Activated naive CD8-positive, alpha-beta T cell treated with anti-CD3 and anti-CD28 coated beads, Interleukin-2, amount 10 ng/mL, durations not matched to agents 7 days and 5 days (primary cell): ENCODE measurements at regions not wholly inside any gene's neighbourhood (a gene's known extent, or its start where the extent isn't known, plus 50 kb on each side); places are given as distances from the start of the nearest gene placed in this dataset.

Experiments used
- ATAC-seq: fragments of 150-1000 bp; cut with Tn5 transposase; one replicate; pipeline ENCODE4 v1.10.0; 2021; ENCODE audit warnings: low read depth, moderate library complexity
- POLR2A ChIA-PET: fragments of 350-600 bp; sonication (Branson Sonifier 250); formaldehyde crosslinking; loops from one replicate; lab custom pipeline; 2021; ENCODE audit warnings: antibody characterized with exemption; lab: Charles Lee
- DNase-seq: peaks from one replicate; pipeline ENCODE4 v3.0.0; 2021
- H3K27ac Mint-ChIP-seq: one replicate; pipeline ENCODE4 v1.8.0; 2022; ENCODE audit warnings: mild to moderate bottlenecking, mixed read lengths
- H3K27me3 Mint-ChIP-seq: one replicate; pipeline ENCODE4 v1.8.0; 2022; ENCODE audit warnings: mild to moderate bottlenecking, moderate library complexity, mixed read lengths
- H3K36me3 Mint-ChIP-seq: one replicate; pipeline ENCODE4 v1.8.0; 2021; ENCODE audit warnings: mild to moderate bottlenecking, mixed read lengths
- H3K4me1 Mint-ChIP-seq: one replicate; pipeline ENCODE4 v1.8.0; 2021; ENCODE audit warnings: mixed read lengths
- H3K4me3 Mint-ChIP-seq: one replicate; pipeline ENCODE4 v1.8.0; 2022; ENCODE audit warnings: mild to moderate bottlenecking, moderate library complexity, mixed read lengths
- H3K9me3 Mint-ChIP-seq: one replicate; pipeline ENCODE4 v1.8.0; 2021; ENCODE audit warnings: mixed read lengths

GRCh38 chr2:51212374-51212773, 180.4 kb upstream of the NRXN1 start:
- no peak for ATAC-seq
- no peak for DNase-seq
- Mint-ChIP-seq H3K27ac (no peak overlapping the region), H3K36me3 (no peaks in the 10 kb centered on the region), H3K27me3 (no peaks in the 10 kb centered on the region), H3K9me3 (no peaks in the 10 kb centered on the region), H3K4me1 (no peaks in the 10 kb centered on the region), H3K4me3 (no peak overlapping the region)
- POLR2A ChIA-PET = no interaction called here

GRCh38 chr2:51208521-51208920, 176.6 kb upstream of the NRXN1 start:
- DNase-seq (no peak), ATAC-seq (no peak)
- no peaks in the 10 kb centered on the region for H3K9me3 Mint-ChIP-seq
- no peak overlapping the region for H3K4me3 Mint-ChIP-seq
- H3K4me1 Mint-ChIP-seq = no peaks in the 10 kb centered on the region
- H3K27ac Mint-ChIP-seq = no peak overlapping the region
- no peaks in the 10 kb centered on the region for H3K27me3 Mint-ChIP-seq
- POLR2A ChIA-PET = no interaction called here
- H3K36me3 Mint-ChIP-seq = no peaks in the 10 kb centered on the region

- DNase-seq (no peak), ATAC-seq (no peak)
Measured at GRCh38 chr2:51201295-51201694, 169.4 kb upstream of the NRXN1 start.

GRCh38 chr2:51194656-51195055, 162.7 kb upstream of the NRXN1 start:
- Mint-ChIP-seq H3K4me1 (no peaks in the 10 kb centered on the region), H3K27me3 (no peaks in the 10 kb centered on the region), H3K4me3 (no peak overlapping the region), H3K36me3 (no peaks in the 10 kb centered on the region), H3K9me3 (peaks cover 9% of the 10 kb centered on the region), H3K27ac (no peak overlapping the region)
- ATAC-seq = no peak
- POLR2A ChIA-PET = no interaction called here
- DNase-seq = no peak

More at GRCh38 chr2:51201295-51201694, 169.4 kb upstream of the NRXN1 start:
- Mint-ChIP-seq H3K9me3 (peaks cover 1% of the 10 kb centered on the region), H3K36me3 (no peaks in the 10 kb centered on the region), H3K4me3 (no peak overlapping the region), H3K27ac (no peak overlapping the region), H3K4me1 (no peaks in the 10 kb centered on the region), H3K27me3 (no peaks in the 10 kb centered on the region)
- POLR2A ChIA-PET = no interaction called here

GRCh38 chr2:51170273-51170672, 138.3 kb upstream of the NRXN1 start:
- Mint-ChIP-seq H3K27me3 (no peaks in the 10 kb centered on the region), H3K27ac (no peak overlapping the region), H3K4me1 (no peaks in the 10 kb centered on the region), H3K4me3 (no peak overlapping the region), H3K9me3 (no peaks in the 10 kb centered on the region), H3K36me3 (no peaks in the 10 kb centered on the region)
- DNase-seq (no peak), ATAC-seq (no peak)
- POLR2A ChIA-PET = no interaction called here

- Mint-ChIP-seq H3K9me3 (no peaks in the 10 kb centered on the region), H3K4me1 (no peaks in the 10 kb centered on the region), H3K4me3 (no peak overlapping the region), H3K27ac (no peak overlapping the region), H3K27me3 (no peaks in the 10 kb centered on the region), H3K36me3 (no peaks in the 10 kb centered on the region)
- ATAC-seq = no peak
- POLR2A ChIA-PET = no interaction called here
- no peak for DNase-seq
Measured at GRCh38 chr2:51165534-51166260, 133.8 kb upstream of the NRXN1 start.

- H3K27ac Mint-ChIP-seq = no peak overlapping the region
- no peak overlapping the region for H3K4me3 Mint-ChIP-seq
- DNase-seq (no peak), ATAC-seq (no peak)
- POLR2A ChIA-PET = no interaction called here
- no peaks in the 10 kb centered on the region for H3K4me1 Mint-ChIP-seq
- H3K9me3 Mint-ChIP-seq = peaks cover 2% of the 10 kb centered on the region
- no peaks in the 10 kb centered on the region for H3K27me3 Mint-ChIP-seq
- H3K36me3 Mint-ChIP-seq = no peaks in the 10 kb centered on the region
Measured at GRCh38 chr2:51158251-51158650, 126.3 kb upstream of the NRXN1 start.

GRCh38 chr2:51153236-51153635, 121.3 kb upstream of the NRXN1 start:
- H3K4me1 Mint-ChIP-seq = no peaks in the 10 kb centered on the region

GRCh38 chr2:51151490-51152140, 119.7 kb upstream of the NRXN1 start:
- Mint-ChIP-seq H3K27me3 (no peaks in the 10 kb centered on the region), H3K27ac (no peak overlapping the region), H3K9me3 (no peaks in the 10 kb centered on the region), H3K4me3 (no peak overlapping the region), H3K36me3 (no peaks in the 10 kb centered on the region), H3K4me1 (no peaks in the 10 kb centered on the region)
- DNase-seq (no peak), ATAC-seq (no peak)
- POLR2A ChIA-PET = no interaction called here

More at GRCh38 chr2:51153236-51153635, 121.3 kb upstream of the NRXN1 start:
- Mint-ChIP-seq H3K36me3 (no peaks in the 10 kb centered on the region), H3K9me3 (no peaks in the 10 kb centered on the region), H3K4me3 (no peak overlapping the region), H3K27ac (no peak overlapping the region), H3K27me3 (no peaks in the 10 kb centered on the region)
- no peak for DNase-seq
- no peak for ATAC-seq
- POLR2A ChIA-PET = no interaction called here

GRCh38 chr2:51149725-51150124, 117.8 kb upstream of the NRXN1 start:
- Mint-ChIP-seq H3K9me3 (no peaks in the 10 kb centered on the region), H3K4me1 (no peaks in the 10 kb centered on the region), H3K36me3 (no peaks in the 10 kb centered on the region), H3K27me3 (no peaks in the 10 kb centered on the region), H3K27ac (no peak overlapping the region), H3K4me3 (no peak overlapping the region)
- no peak for ATAC-seq
- DNase-seq = no peak
- POLR2A ChIA-PET = no interaction called here

GRCh38 chr2:51145761-51146160, 113.8 kb upstream of the NRXN1 start:
- Mint-ChIP-seq H3K27me3 (no peaks in the 10 kb centered on the region), H3K36me3 (no peaks in the 10 kb centered on the region), H3K27ac (no peak overlapping the region), H3K4me1 (no peaks in the 10 kb centered on the region), H3K9me3 (no peaks in the 10 kb centered on the region), H3K4me3 (no peak overlapping the region)
- no peak for DNase-seq
- POLR2A ChIA-PET = no interaction called here
- no peak for ATAC-seq

GRCh38 chr2:51120754-51121280, 88.9 kb upstream of the NRXN1 start:
- Mint-ChIP-seq H3K4me3 (no peak overlapping the region), H3K36me3 (no peaks in the 10 kb centered on the region), H3K4me1 (no peaks in the 10 kb centered on the region), H3K27ac (no peak overlapping the region), H3K9me3 (peaks cover 3% of the 10 kb centered on the region), H3K27me3 (no peaks in the 10 kb centered on the region)
- ATAC-seq = no peak
- DNase-seq = no peak
- POLR2A ChIA-PET = no interaction called here

- DNase-seq = no peak
- POLR2A ChIA-PET = no interaction called here
- H3K27ac Mint-ChIP-seq = no peak overlapping the region
- no peak for ATAC-seq
- H3K9me3 Mint-ChIP-seq = peaks cover 2% of the 10 kb centered on the region
- H3K4me1 Mint-ChIP-seq = no peaks in the 10 kb centered on the region
- no peaks in the 10 kb centered on the region for H3K36me3 Mint-ChIP-seq
- no peak overlapping the region for H3K4me3 Mint-ChIP-seq
- no peaks in the 10 kb centered on the region for H3K27me3 Mint-ChIP-seq
Measured at GRCh38 chr2:51111532-51111931, 79.6 kb upstream of the NRXN1 start.

GRCh38 chr2:51108794-51109193, 76.9 kb upstream of the NRXN1 start:
- Mint-ChIP-seq H3K4me1 (no peaks in the 10 kb centered on the region), H3K36me3 (no peaks in the 10 kb centered on the region), H3K4me3 (no peak overlapping the region), H3K9me3 (peaks cover 2% of the 10 kb centered on the region), H3K27me3 (no peaks in the 10 kb centered on the region), H3K27ac (no peak overlapping the region)
- POLR2A ChIA-PET = no interaction called here
- ATAC-seq = no peak
- no peak for DNase-seq
